ENCODE measurements at regions not wholly inside any gene's neighbourhood (a gene's known extent, or its start where the extent isn't known, plus 50 kb on each side); places are given as distances from the start of the nearest gene placed in this dataset.

DNA sequence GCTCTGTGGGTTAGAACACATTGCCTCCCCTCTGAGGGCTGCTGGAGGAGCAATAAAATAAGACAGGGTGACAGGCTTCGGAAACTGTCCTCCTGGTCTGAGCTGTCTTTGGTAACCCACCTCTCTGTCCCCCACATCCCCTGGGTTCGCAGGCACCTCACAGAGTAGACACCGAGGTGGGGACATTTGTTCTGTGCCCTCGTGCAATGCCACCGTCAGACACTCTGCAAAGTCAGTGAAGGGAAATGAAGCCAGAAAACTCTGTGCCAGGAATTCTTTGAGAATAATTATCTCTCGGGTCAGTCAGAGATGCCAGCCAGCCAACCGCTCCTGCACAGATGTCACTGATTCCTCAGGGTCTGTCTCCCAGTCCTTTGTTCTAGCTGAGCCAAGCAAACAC, 493.6 kb downstream of the FOXO1 start:
- TF ChIP-seq, protein P1, sequence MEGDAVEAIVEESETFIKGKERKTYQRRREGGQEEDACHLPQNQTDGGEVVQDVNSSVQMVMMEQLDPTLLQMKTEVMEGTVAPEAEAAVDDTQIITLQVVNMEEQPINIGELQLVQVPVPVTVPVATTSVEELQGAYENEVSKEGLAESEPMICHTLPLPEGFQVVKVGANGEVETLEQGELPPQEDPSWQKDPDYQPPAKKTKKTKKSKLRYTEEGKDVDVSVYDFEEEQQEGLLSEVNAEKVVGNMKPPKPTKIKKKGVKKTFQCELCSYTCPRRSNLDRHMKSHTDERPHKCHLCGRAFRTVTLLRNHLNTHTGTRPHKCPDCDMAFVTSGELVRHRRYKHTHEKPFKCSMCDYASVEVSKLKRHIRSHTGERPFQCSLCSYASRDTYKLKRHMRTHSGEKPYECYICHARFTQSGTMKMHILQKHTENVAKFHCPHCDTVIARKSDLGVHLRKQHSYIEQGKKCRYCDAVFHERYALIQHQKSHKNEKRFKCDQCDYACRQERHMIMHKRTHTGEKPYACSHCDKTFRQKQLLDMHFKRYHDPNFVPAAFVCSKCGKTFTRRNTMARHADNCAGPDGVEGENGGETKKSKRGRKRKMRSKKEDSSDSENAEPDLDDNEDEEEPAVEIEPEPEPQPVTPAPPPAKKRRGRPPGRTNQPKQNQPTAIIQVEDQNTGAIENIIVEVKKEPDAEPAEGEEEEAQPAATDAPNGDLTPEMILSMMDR (IDR thresholded peaks at IDR 0.05 in 8 of 11, conservative IDR thresholded peaks at IDR 0.05 in 3 of 11) = no peak
- no peak for TF ChIP-seq POLR2AphosphoS5 (IDR thresholded peaks at IDR 0.05)
